SU-DHL-6 (cell line): ENCODE measurements at regions not wholly inside any gene's neighbourhood (a gene's known extent, or its start where the extent isn't known, plus 50 kb on each side); places are given as distances from the start of the nearest gene placed in this dataset.

Experiments
- H2AFZ ChIP-seq: fragments of 200-600 bp; sonication (generic); 2 replicates; pipeline ENCODE4 v1.6.1; 2014; ENCODE audit warnings: low read depth, mild to moderate bottlenecking, moderate library complexity, mixed read lengths, antibody characterized with exemption, low read length; ENCODE audit not compliant: severe bottlenecking
- H3F3A ChIP-seq: fragments of 200-600 bp; shearing (Covaris generic); 2 replicates; pipeline ENCODE4 v1.6.0; 2016; ENCODE audit warnings: antibody characterized with exemption, mild to moderate bottlenecking; ENCODE audit not compliant: insufficient read depth
- H3K27ac ChIP-seq: fragments of 200-600 bp; sonication (generic); 2 replicates; pipeline ENCODE4 v1.5.1; 2016; ENCODE audit warnings: low read depth, mild to moderate bottlenecking, low read length, moderate library complexity, mixed read lengths
- H3K27me3 ChIP-seq: fragments of 200-600 bp; sonication (generic), shearing (Covaris generic); 2 replicates; pipeline ENCODE4 v1.6.0; 2014; ENCODE audit warnings: mild to moderate bottlenecking, low read length
- H3K36me3 ChIP-seq: fragments of 200-600 bp; sonication (generic); 2 replicates; pipeline ENCODE4 v1.6.1; 2014; ENCODE audit warnings: mild to moderate bottlenecking, low read length, mixed read lengths
- H3K4me2 ChIP-seq: fragments of 300-600, 200-600 bp; shearing (Covaris generic), sonication (generic); 2 replicates; pipeline ENCODE4 v1.6.0; 2014; ENCODE audit warnings: low read length, low read depth, mild to moderate bottlenecking; ENCODE audit not compliant: poor library complexity, severe bottlenecking
- H3K4me3 ChIP-seq: fragments of 200-600 bp; sonication (generic); 2 replicates; pipeline ENCODE4 v1.5.1; 2014; ENCODE audit warnings: antibody characterized with exemption, low read length, mild to moderate bottlenecking, mixed read lengths; ENCODE audit not compliant: insufficient read depth, poor library complexity, severe bottlenecking
- H3K79me2 ChIP-seq: fragments of 200-600 bp; sonication (generic); 2 replicates; pipeline ENCODE4 v1.6.1; 2014; ENCODE audit warnings: mild to moderate bottlenecking, low read length, moderate library complexity; ENCODE audit not compliant: insufficient read depth
- H3K9ac ChIP-seq: fragments of 200-600 bp; sonication (generic); 2 replicates; pipeline ENCODE4 v1.7.0; 2014; ENCODE audit warnings: mild to moderate bottlenecking, low read length
- H3K9me2 ChIP-seq: fragments of 200-600 bp; sonication (generic); replicated peaks from 2 replicates; pipeline ENCODE4 v1.6.1; 2014; ENCODE audit warnings: low read length; ENCODE audit not compliant: insufficient read depth
- H3K9me3 ChIP-seq: fragments of 200-600 bp; sonication (generic); 2 replicates; pipeline ENCODE4 v1.6.1; 2014; ENCODE audit warnings: low read length, mixed read lengths; ENCODE audit not compliant: insufficient read depth
- H4K20me1 ChIP-seq: fragments of 200-600 bp; sonication (generic); 2 replicates; pipeline ENCODE4 v1.6.1; 2014; ENCODE audit warnings: low read depth, mild to moderate bottlenecking, antibody characterized with exemption, low read length, moderate library complexity, mixed read lengths
- CTCF ChIP-seq: fragments of 200-600 bp; sonication (generic); IDR thresholded peaks from one replicate; pipeline ENCODE4 v1.5.1; 2017; ENCODE audit warnings: antibody characterized with exemption, mild to moderate bottlenecking, low read length, moderate library complexity; ENCODE audit not compliant: insufficient read depth, poor library complexity, severe bottlenecking
- EZH2phosphoT487 ChIP-seq: fragments of 200-600 bp; sonication (generic), shearing (Covaris generic); conservative IDR thresholded peaks from 2 replicates; pipeline ENCODE4 v1.6.1; 2018; ENCODE audit warnings: mild to moderate bottlenecking, antibody characterized with exemption, low read length, moderate library complexity, mixed read lengths

- H3K27ac ChIP-seq, result no peak overlapping the region
- H3K27me3 ChIP-seq, result no peaks in the 10 kb centered on the region
- H3K9me2 ChIP-seq, result no peaks in the 10 kb centered on the region
- H2AFZ ChIP-seq, result no peak overlapping the region
- TF ChIP-seq EZH2phosphoT487, result no peak
- TF ChIP-seq CTCF, result no peak
- no peaks in the 10 kb centered on the region for H3K79me2 ChIP-seq
- H4K20me1 ChIP-seq, result no peaks in the 10 kb centered on the region
- no peaks in the 10 kb centered on the region for H3F3A ChIP-seq
- no peak overlapping the region for H3K9ac ChIP-seq
- no peaks in the 10 kb centered on the region for H3K9me3 ChIP-seq
- no peak overlapping the region for H3K4me3 ChIP-seq
- H3K36me3 ChIP-seq, result no peaks in the 10 kb centered on the region
- H3K4me2 ChIP-seq, result no peak overlapping the region
Measured at GRCh38 chr14:86373886-86374285, 843.9 kb downstream of the FLRT2 start.

- H3F3A ChIP-seq, result no peaks in the 10 kb centered on the region
- no peak overlapping the region for H3K4me2 ChIP-seq
- no peaks in the 10 kb centered on the region for H3K79me2 ChIP-seq
- H3K9ac ChIP-seq, result no peak overlapping the region
- TF ChIP-seq CTCF (no peak), EZH2phosphoT487 (no peak)
- H3K27me3 ChIP-seq, result no peaks in the 10 kb centered on the region
- H3K36me3 ChIP-seq, result no peaks in the 10 kb centered on the region
- H2AFZ ChIP-seq, result no peak overlapping the region
- no peak overlapping the region for H3K27ac ChIP-seq
- no peaks in the 10 kb centered on the region for H3K9me3 ChIP-seq
- no peaks in the 10 kb centered on the region for H3K9me2 ChIP-seq
- no peaks in the 10 kb centered on the region for H4K20me1 ChIP-seq
- no peak overlapping the region for H3K4me3 ChIP-seq
Measured at GRCh38 chr14:86372402-86372801, 842.5 kb downstream of the FLRT2 start.

GRCh38 chr14:86364634-86365033, 834.7 kb downstream of the FLRT2 start:
- TF ChIP-seq CTCF (no peak), EZH2phosphoT487 (no peak)
- no peaks in the 10 kb centered on the region for H3K27me3 ChIP-seq
- H3K9ac ChIP-seq, result no peak overlapping the region
- no peak overlapping the region for H3K4me3 ChIP-seq
- H3K4me2 ChIP-seq, result no peak overlapping the region
- H3K27ac ChIP-seq, result no peak overlapping the region
- no peaks in the 10 kb centered on the region for H3K9me2 ChIP-seq
- no peaks in the 10 kb centered on the region for H4K20me1 ChIP-seq
- H3K9me3 ChIP-seq, result no peaks in the 10 kb centered on the region
- H3K79me2 ChIP-seq, result no peaks in the 10 kb centered on the region
- no peaks in the 10 kb centered on the region for H3F3A ChIP-seq
- no peaks in the 10 kb centered on the region for H3K36me3 ChIP-seq
- no peak overlapping the region for H2AFZ ChIP-seq
